ENCODE measurements at regions not wholly inside any gene's neighbourhood (a gene's known extent, or its start where the extent isn't known, plus 50 kb on each side); places are given as distances from the start of the nearest gene placed in this dataset.

GRCh38 chr1:82903626-82904025, 1095.3 kb downstream of the TTLL7 start:
- no peak overlapping the region for H3K4me3 ChIP-seq (ENCODE audit: low read length in 2 of 2)
- H3K36me3 ChIP-seq (ENCODE audit: control insufficient read depth in 2 of 2, insufficient read depth in 2 of 2, low read length in 2 of 2) = no peaks in the 10 kb centered on the region
- H3K4me1 ChIP-seq (ENCODE audit: control insufficient read depth, insufficient read depth, low read length) = no peaks in the 10 kb centered on the region
- no peaks in the 10 kb centered on the region for H3K9me3 ChIP-seq (ENCODE audit: control insufficient read depth in 2 of 2, low read length in 2 of 2)
- H3K27ac ChIP-seq (ENCODE audit: low read length) = no peak overlapping the region
- no peaks in the 10 kb centered on the region for H3K27me3 ChIP-seq (ENCODE audit: control insufficient read depth in 1 of 2, insufficient read depth in 2 of 2, low read length in 2 of 2)
- H3K9ac ChIP-seq (ENCODE audit: low read length in 2 of 2) = no peak overlapping the region

DNA sequence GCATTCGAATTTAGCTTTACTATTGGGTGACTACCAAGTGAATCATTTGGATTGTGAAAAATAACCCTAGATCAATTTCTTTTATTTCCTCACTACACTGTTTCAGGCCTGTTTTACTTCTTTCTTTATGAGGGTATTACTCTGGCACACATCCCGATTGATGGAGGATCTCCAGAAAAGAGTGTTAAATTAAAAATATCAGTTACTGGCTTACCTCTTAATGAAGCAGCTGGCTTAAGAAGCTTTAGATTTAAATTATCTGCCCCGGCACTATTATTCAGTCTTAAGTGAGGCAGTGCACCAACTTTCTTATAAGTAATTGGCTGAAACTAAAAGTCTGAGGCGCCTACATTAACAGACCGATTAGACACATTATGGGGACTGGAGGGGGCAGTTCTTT, 1097.4 kb downstream of the TTLL7 start:
- H3K36me3 ChIP-seq (ENCODE audit: control insufficient read depth in 2 of 2, insufficient read depth in 2 of 2, low read length in 2 of 2) = no peaks in the 10 kb centered on the region
- no peak overlapping the region for H3K4me3 ChIP-seq (ENCODE audit: low read length in 2 of 2)
- H3K9me3 ChIP-seq (ENCODE audit: control insufficient read depth in 2 of 2, low read length in 2 of 2) = no peaks in the 10 kb centered on the region
- no peaks in the 10 kb centered on the region for H3K4me1 ChIP-seq (ENCODE audit: control insufficient read depth, insufficient read depth, low read length)
- no peak overlapping the region for H3K27ac ChIP-seq (ENCODE audit: low read length)
- H3K27me3 ChIP-seq (ENCODE audit: control insufficient read depth in 1 of 2, insufficient read depth in 2 of 2, low read length in 2 of 2) = no peaks in the 10 kb centered on the region
- H3K9ac ChIP-seq (ENCODE audit: low read length in 2 of 2) = no peak overlapping the region

GRCh38 chr1:82901118-82901517, 1097.8 kb downstream of the TTLL7 start:
- no peaks in the 10 kb centered on the region for H3K36me3 ChIP-seq (ENCODE audit: control insufficient read depth in 2 of 2, insufficient read depth in 2 of 2, low read length in 2 of 2)
- no peaks in the 10 kb centered on the region for H3K9me3 ChIP-seq (ENCODE audit: control insufficient read depth in 2 of 2, low read length in 2 of 2)
- H3K4me1 ChIP-seq (ENCODE audit: control insufficient read depth, insufficient read depth, low read length) = no peaks in the 10 kb centered on the region
- H3K27me3 ChIP-seq (ENCODE audit: control insufficient read depth in 1 of 2, insufficient read depth in 2 of 2, low read length in 2 of 2) = no peaks in the 10 kb centered on the region
- no peak overlapping the region for H3K4me3 ChIP-seq (ENCODE audit: low read length in 2 of 2)
- no peak overlapping the region for H3K9ac ChIP-seq (ENCODE audit: low read length in 2 of 2)
- no peak overlapping the region for H3K27ac ChIP-seq (ENCODE audit: low read length)

- H3K27ac ChIP-seq (ENCODE audit: low read length) = no peak overlapping the region
- no peaks in the 10 kb centered on the region for H3K36me3 ChIP-seq (ENCODE audit: control insufficient read depth in 2 of 2, insufficient read depth in 2 of 2, low read length in 2 of 2)
- no peak overlapping the region for H3K9ac ChIP-seq (ENCODE audit: low read length in 2 of 2)
Observed at GRCh38 chr1:82899017-82899416, 1098.3 kb downstream of the ADGRL2 start.

DNA sequence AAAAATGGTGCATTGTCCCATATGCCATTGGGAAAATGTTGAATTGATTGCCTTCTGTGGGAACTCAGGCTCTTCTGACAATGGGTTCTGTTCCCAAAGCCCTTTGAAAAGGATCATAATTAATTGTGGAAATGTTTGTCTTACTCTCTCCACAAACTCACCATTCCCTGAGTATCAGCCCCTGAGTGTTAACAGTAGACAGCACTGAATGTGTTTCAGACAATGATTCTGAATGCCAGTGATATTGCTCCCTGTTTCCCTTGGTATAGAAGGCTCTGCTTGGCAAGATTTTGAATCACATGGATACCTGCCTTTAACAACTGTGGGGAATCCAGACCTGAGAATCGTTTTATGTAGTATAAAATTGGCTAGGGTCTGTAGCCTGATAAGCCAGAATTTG, 1096.8 kb downstream of the ADGRL2 start:
- Histone ChIP-seq H3K27me3 (ENCODE audit: control insufficient read depth in 1 of 2, insufficient read depth in 2 of 2, low read length in 2 of 2) (no peaks in the 10 kb centered on the region), H3K27ac (ENCODE audit: low read length) (no peak overlapping the region), H3K4me3 (ENCODE audit: low read length in 2 of 2) (no peak overlapping the region), H3K9ac (ENCODE audit: low read length in 2 of 2) (no peak overlapping the region), H3K4me1 (ENCODE audit: control insufficient read depth, insufficient read depth, low read length) (no peaks in the 10 kb centered on the region), H3K9me3 (ENCODE audit: control insufficient read depth in 2 of 2, low read length in 2 of 2) (no peaks in the 10 kb centered on the region), H3K36me3 (ENCODE audit: control insufficient read depth in 2 of 2, insufficient read depth in 2 of 2, low read length in 2 of 2) (no peaks in the 10 kb centered on the region)

More at GRCh38 chr1:82899017-82899416, 1098.3 kb downstream of the ADGRL2 start:
- H3K4me3 ChIP-seq (ENCODE audit: low read length in 2 of 2) = no peak overlapping the region
- H3K4me1 ChIP-seq (ENCODE audit: control insufficient read depth, insufficient read depth, low read length) = no peaks in the 10 kb centered on the region
- no peaks in the 10 kb centered on the region for H3K9me3 ChIP-seq (ENCODE audit: control insufficient read depth in 2 of 2, low read length in 2 of 2)
- no peaks in the 10 kb centered on the region for H3K27me3 ChIP-seq (ENCODE audit: control insufficient read depth in 1 of 2, insufficient read depth in 2 of 2, low read length in 2 of 2)

DNA sequence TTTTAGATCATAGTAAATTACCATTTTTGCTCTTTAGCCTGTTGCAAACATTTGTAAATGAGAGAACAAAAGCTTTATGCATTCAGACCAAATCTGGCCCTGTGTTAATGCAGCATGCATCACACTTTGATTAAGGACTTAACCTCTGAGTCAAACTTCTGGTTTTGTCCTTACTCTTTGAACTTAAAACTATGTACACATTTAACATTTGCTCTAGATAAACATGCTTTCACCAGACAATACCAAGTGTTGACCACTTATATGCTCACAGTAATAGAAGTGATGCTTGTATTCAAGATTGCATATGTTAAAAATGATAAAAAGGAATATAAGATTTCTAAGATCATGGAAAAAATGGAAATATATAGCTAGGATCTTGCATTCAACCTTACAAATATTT, 1095.3 kb downstream of the ADGRL2 start:
- H3K4me3 ChIP-seq (ENCODE audit: low read length in 2 of 2) = no peak overlapping the region
- H3K27ac ChIP-seq (ENCODE audit: low read length) = no peak overlapping the region
- no peaks in the 10 kb centered on the region for H3K36me3 ChIP-seq (ENCODE audit: control insufficient read depth in 2 of 2, insufficient read depth in 2 of 2, low read length in 2 of 2)
- H3K9me3 ChIP-seq (ENCODE audit: control insufficient read depth in 2 of 2, low read length in 2 of 2) = peaks cover 0 to 2% of the 10 kb centered on the region in 2 donors
- no peak overlapping the region for H3K9ac ChIP-seq (ENCODE audit: low read length in 2 of 2)
- H3K4me1 ChIP-seq (ENCODE audit: control insufficient read depth, insufficient read depth, low read length) = no peaks in the 10 kb centered on the region
- no peaks in the 10 kb centered on the region for H3K27me3 ChIP-seq (ENCODE audit: control insufficient read depth in 1 of 2, insufficient read depth in 2 of 2, low read length in 2 of 2)

DNA sequence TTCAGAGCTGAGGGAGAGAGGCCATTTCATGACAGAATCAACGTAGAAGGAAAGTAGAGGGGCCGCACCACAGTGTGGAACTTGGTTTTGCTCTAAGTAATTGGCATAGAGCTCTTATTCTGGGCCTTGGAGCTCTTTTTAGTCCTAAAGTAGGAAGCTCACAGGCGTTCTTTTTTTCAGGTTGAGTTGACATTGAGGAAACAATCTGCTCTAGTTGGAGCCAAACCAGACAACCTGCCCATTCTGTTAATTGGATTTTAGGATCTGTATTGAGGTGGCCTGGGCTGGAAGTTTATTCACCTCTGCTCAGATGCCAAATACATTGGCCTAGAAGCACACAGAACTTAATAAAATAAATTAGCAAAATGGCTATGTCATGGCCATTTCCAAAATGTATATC, 1093.9 kb downstream of the ADGRL2 start:
- Histone ChIP-seq H3K27ac (ENCODE audit: low read length) (no peak overlapping the region), H3K4me3 (ENCODE audit: low read length in 2 of 2) (no peak overlapping the region), H3K27me3 (ENCODE audit: control insufficient read depth in 1 of 2, insufficient read depth in 2 of 2, low read length in 2 of 2) (no peaks in the 10 kb centered on the region), H3K36me3 (ENCODE audit: control insufficient read depth in 2 of 2, insufficient read depth in 2 of 2, low read length in 2 of 2) (no peaks in the 10 kb centered on the region), H3K9ac (ENCODE audit: low read length in 2 of 2) (no peak overlapping the region), H3K4me1 (ENCODE audit: control insufficient read depth, insufficient read depth, low read length) (no peaks in the 10 kb centered on the region), H3K9me3 (ENCODE audit: control insufficient read depth in 2 of 2, low read length in 2 of 2) (peaks cover 0 to 2% of the 10 kb centered on the region in 2 donors)

DNA sequence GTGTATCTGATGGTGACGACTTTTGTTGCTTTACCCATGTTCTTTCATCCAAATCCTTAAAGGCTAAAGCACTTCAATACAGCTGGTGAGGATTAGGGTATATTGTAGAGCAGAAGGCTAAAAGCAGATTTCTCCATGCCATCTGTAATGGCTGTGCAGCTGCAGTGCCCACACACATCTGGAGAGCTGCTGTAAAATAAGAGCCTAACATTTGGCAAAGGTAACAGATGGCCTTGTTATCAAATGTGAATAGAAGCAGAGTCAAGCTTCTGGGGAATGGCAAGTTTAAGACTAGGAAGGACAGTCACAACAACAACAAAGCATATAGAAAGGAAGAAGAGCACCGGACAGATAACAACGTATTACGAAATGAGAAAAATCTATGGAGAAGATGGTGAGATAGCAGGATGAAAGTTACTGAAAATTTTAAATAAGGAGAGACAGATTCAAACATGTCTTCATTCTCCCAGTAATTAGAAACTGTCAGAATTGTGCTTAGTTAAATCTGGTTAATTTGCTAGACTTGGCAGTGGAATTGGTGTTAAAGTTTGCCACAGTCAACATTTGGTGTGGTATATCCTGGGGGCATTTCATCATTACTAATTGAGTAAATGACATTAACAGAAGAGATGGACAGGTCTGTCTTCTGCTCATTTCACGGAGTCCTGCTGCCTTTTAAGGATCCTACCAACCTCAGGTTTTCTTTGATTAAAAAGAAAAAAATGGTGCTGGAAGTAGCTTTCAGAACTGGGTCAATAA, 1093.2 kb downstream of the ADGRL2 start:
- H3K9me3 ChIP-seq (ENCODE audit: control insufficient read depth in 2 of 2, low read length in 2 of 2) = peaks cover 0 to 2% of the 10 kb centered on the region in 2 donors
- no peak overlapping the region for H3K9ac ChIP-seq (ENCODE audit: low read length in 2 of 2)
- H3K27ac ChIP-seq (ENCODE audit: low read length) = no peak overlapping the region
- no peak overlapping the region for H3K4me3 ChIP-seq (ENCODE audit: low read length in 2 of 2)
- no peaks in the 10 kb centered on the region for H3K27me3 ChIP-seq (ENCODE audit: control insufficient read depth in 1 of 2, insufficient read depth in 2 of 2, low read length in 2 of 2)
- no peaks in the 10 kb centered on the region for H3K36me3 ChIP-seq (ENCODE audit: control insufficient read depth in 2 of 2, insufficient read depth in 2 of 2, low read length in 2 of 2)
- H3K4me1 ChIP-seq (ENCODE audit: control insufficient read depth, insufficient read depth, low read length) = no peaks in the 10 kb centered on the region

DNA sequence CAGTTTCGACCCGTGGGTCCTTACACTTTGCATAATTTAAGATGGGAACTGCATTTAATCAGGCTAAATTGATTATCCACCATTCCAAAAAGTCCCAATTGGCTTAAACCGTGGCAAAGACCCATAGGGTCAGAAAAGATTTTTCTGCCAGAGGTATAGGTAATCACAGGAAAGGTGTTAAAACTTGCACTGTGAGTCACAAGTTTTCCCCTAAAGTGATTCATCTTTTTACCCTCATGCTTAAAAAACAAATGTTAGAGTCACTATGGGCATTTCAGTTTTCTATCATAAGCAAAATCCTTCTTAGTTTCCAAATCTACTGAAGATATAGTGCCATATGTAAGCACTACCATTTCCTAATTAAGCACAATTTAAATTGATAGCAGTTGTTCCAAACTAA, 1079.8 kb downstream of the ADGRL2 start:
- H3K9me3 ChIP-seq (ENCODE audit: control insufficient read depth in 2 of 2, low read length in 2 of 2) = no peaks in the 10 kb centered on the region
- H3K4me3 ChIP-seq (ENCODE audit: low read length in 2 of 2) = no peak overlapping the region
- H3K4me1 ChIP-seq (ENCODE audit: control insufficient read depth, insufficient read depth, low read length) = no peaks in the 10 kb centered on the region
- no peak overlapping the region for H3K27ac ChIP-seq (ENCODE audit: low read length)
- H3K27me3 ChIP-seq (ENCODE audit: control insufficient read depth in 1 of 2, insufficient read depth in 2 of 2, low read length in 2 of 2) = no peaks in the 10 kb centered on the region
- H3K9ac ChIP-seq (ENCODE audit: low read length in 2 of 2) = no peak overlapping the region
- H3K36me3 ChIP-seq (ENCODE audit: control insufficient read depth in 2 of 2, insufficient read depth in 2 of 2, low read length in 2 of 2) = no peaks in the 10 kb centered on the region

DNA sequence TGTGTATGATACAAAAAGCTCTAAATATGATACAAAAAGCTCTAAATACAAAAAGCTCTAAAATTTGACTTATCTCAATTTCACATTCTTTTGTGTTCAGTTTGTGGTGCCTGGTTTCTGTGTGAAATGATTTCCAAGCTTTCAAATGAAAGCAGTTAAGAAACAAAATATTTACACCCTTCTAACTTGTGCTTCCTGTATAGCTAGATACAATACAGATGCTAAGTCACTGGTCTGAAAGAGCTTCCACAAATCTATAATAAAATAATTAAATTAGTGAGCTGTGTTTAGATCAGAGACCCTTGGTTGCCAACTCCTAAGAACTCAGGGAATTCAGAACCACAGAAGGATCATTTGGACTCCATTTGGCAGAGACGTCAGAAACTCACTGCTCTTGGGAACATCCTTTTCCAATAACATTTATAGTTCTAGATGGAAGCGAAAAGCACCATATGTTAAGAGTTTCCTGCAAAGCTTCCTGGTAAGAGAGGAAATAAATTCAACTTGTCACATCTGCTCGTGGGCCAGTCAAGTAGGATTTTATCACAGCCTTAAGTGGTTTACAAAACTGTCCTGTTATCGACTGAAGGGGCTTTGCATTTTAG, 1079.1 kb downstream of the ADGRL2 start:
- H3K4me1 ChIP-seq (ENCODE audit: control insufficient read depth, insufficient read depth, low read length) = no peaks in the 10 kb centered on the region
- H3K9ac ChIP-seq (ENCODE audit: low read length in 2 of 2) = no peak overlapping the region
- H3K36me3 ChIP-seq (ENCODE audit: control insufficient read depth in 2 of 2, insufficient read depth in 2 of 2, low read length in 2 of 2) = no peaks in the 10 kb centered on the region
- no peaks in the 10 kb centered on the region for H3K27me3 ChIP-seq (ENCODE audit: control insufficient read depth in 1 of 2, insufficient read depth in 2 of 2, low read length in 2 of 2)
- no peaks in the 10 kb centered on the region for H3K9me3 ChIP-seq (ENCODE audit: control insufficient read depth in 2 of 2, low read length in 2 of 2)
- no peak overlapping the region for H3K27ac ChIP-seq (ENCODE audit: low read length)
- no peak overlapping the region for H3K4me3 ChIP-seq (ENCODE audit: low read length in 2 of 2)

- Histone ChIP-seq H3K9me3 (ENCODE audit: control insufficient read depth in 2 of 2, low read length in 2 of 2) (no peaks in the 10 kb centered on the region), H3K27ac (ENCODE audit: low read length) (no peak overlapping the region), H3K9ac (ENCODE audit: low read length in 2 of 2) (no peak overlapping the region), H3K36me3 (ENCODE audit: control insufficient read depth in 2 of 2, insufficient read depth in 2 of 2, low read length in 2 of 2) (no peaks in the 10 kb centered on the region), H3K27me3 (ENCODE audit: control insufficient read depth in 1 of 2, insufficient read depth in 2 of 2, low read length in 2 of 2) (no peaks in the 10 kb centered on the region), H3K4me1 (ENCODE audit: control insufficient read depth, insufficient read depth, low read length) (no peaks in the 10 kb centered on the region), H3K4me3 (ENCODE audit: low read length in 2 of 2) (no peak overlapping the region)
Observed at GRCh38 chr1:82875170-82875569, 1074.4 kb downstream of the ADGRL2 start.

Measured in stomach smooth muscle (tissue), 2 donors.